DOHH2 (cell line): ENCODE measurements at regions not wholly inside any gene's neighbourhood (a gene's known extent, or its start where the extent isn't known, plus 50 kb on each side); places are given as distances from the start of the nearest gene placed in this dataset.

Source experiments
- EZH2phosphoT487 ChIP-seq: fragments of 200-600 bp; sonication (generic); IDR thresholded peaks from 2 replicates; pipeline ENCODE4 v1.6.1; 2017; ENCODE audit warnings: borderline replicate concordance, mild to moderate bottlenecking, antibody characterized with exemption, low read length, moderate library complexity, mixed read lengths
- TF ChIP-seq, protein P1 (sequence below): fragments of 200-600 bp; sonication (generic); IDR thresholded peaks from one replicate; pipeline ENCODE4 v1.5.1; 2014; ENCODE audit warnings: antibody characterized with exemption, mild to moderate bottlenecking, low read depth, low read length; ENCODE audit not compliant: poor library complexity, severe bottlenecking

DNA sequence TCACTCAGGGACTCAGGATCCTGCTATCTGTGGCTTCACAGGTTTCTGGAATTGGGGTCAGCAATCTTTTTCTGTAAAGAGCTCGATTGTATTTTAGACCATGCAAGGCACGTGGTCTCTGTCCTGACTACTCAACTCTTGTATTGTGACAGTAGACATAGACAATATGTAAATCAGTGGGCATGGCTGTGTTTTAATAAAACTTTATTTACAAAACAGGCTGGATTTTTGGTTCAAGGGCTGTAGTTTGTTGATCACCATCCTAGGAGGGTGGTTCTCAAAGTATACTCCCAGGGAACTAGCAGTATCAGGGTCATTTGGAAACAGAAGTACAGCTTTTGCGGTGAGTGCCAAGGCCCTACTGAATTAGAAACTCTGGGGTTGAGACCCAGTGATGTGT is 108.2 kb upstream of the CRHR1 start:
- TF ChIP-seq, protein P1, sequence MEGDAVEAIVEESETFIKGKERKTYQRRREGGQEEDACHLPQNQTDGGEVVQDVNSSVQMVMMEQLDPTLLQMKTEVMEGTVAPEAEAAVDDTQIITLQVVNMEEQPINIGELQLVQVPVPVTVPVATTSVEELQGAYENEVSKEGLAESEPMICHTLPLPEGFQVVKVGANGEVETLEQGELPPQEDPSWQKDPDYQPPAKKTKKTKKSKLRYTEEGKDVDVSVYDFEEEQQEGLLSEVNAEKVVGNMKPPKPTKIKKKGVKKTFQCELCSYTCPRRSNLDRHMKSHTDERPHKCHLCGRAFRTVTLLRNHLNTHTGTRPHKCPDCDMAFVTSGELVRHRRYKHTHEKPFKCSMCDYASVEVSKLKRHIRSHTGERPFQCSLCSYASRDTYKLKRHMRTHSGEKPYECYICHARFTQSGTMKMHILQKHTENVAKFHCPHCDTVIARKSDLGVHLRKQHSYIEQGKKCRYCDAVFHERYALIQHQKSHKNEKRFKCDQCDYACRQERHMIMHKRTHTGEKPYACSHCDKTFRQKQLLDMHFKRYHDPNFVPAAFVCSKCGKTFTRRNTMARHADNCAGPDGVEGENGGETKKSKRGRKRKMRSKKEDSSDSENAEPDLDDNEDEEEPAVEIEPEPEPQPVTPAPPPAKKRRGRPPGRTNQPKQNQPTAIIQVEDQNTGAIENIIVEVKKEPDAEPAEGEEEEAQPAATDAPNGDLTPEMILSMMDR, result no peak
- no peak for TF ChIP-seq EZH2phosphoT487
